T-helper 9 cell (primary cell): ENCODE measurements at regions not wholly inside any gene's neighbourhood (a gene's known extent, or its start where the extent isn't known, plus 50 kb on each side); places are given as distances from the start of the nearest gene placed in this dataset.
"Not testable (repeated sequence)": the region's sequence is repeated elsewhere in the genome, so short reads cannot be mapped to it uniquely, and the experiment has no call there.

Source experiments
- DNase-seq: peaks from one replicate; pipeline ENCODE4 v3.0.0-alpha.2; 2020

- no peak for DNase-seq
Measured at GRCh38 chr2:18304849-18305248, 255.6 kb downstream of the RDH14 start.

- DNase-seq = no peak
Measured at GRCh38 chr2:18301421-18302139, 258.9 kb downstream of the RDH14 start.

GRCh38 chr2:18299423-18300212, 260.8 kb downstream of the RDH14 start:
- DNase-seq = no peak

- no peak for DNase-seq
Measured at GRCh38 chr2:18297534-18298058, 262.9 kb downstream of the RDH14 start.

- DNase-seq = no peak
Measured at GRCh38 chr2:18290386-18290785, 270.1 kb downstream of the RDH14 start.

GRCh38 chr2:18286897-18287296, 273.6 kb downstream of the RDH14 start:
- no peak for DNase-seq

GRCh38 chr2:18284331-18284730, 276.1 kb downstream of the RDH14 start:
- DNase-seq = no peak

GRCh38 chr2:18282026-18282425, 278.4 kb downstream of the RDH14 start:
- no peak for DNase-seq

- DNase-seq = no peak
Measured at GRCh38 chr2:18276583-18277075, 283.8 kb downstream of the RDH14 start.

GRCh38 chr2:18273205-18273604, 287.2 kb downstream of the RDH14 start:
- no peak for DNase-seq

GRCh38 chr2:18272148-18272494, 288.3 kb downstream of the RDH14 start:
- DNase-seq = no peak

- no peak for DNase-seq
Measured at GRCh38 chr2:18271370-18272147, 288.9 kb downstream of the RDH14 start.

- DNase-seq = no peak
Measured at GRCh38 chr2:18268400-18268799, 292.1 kb downstream of the RDH14 start.

GRCh38 chr2:18267501-18267900, 293.0 kb downstream of the RDH14 start:
- no peak for DNase-seq

GRCh38 chr2:18266699-18267098, 293.8 kb downstream of the RDH14 start:
- not testable (repeated sequence) for DNase-seq

GRCh38 chr2:18265614-18266586, 294.6 kb downstream of the RDH14 start:
- no peak for DNase-seq

GRCh38 chr2:18262601-18263000, 297.9 kb downstream of the RDH14 start:
- DNase-seq = no peak

GRCh38 chr2:18253686-18254197, 306.7 kb downstream of the RDH14 start:
- no peak for DNase-seq

- no peak for DNase-seq
Measured at GRCh38 chr2:18251486-18251885, 309.0 kb downstream of the RDH14 start.

- DNase-seq = no peak
Measured at GRCh38 chr2:18247282-18248110, 313.0 kb downstream of the RDH14 start.

- DNase-seq = no peak
Measured at GRCh38 chr2:18245375-18245774, 315.1 kb downstream of the RDH14 start.
